ENCODE measurements at regions not wholly inside any gene's neighbourhood (a gene's known extent, or its start where the extent isn't known, plus 50 kb on each side); places are given as distances from the start of the nearest gene placed in this dataset.

- H3K36me3 ChIP-seq: no peaks in the 10 kb centered on the region
- no peaks in the 10 kb centered on the region for H3K9me3 ChIP-seq
- TF ChIP-seq CTCF (IDR thresholded peaks at IDR 0.05) (no peak), POLR2A (IDR thresholded peaks at IDR 0.05) (no peak), EP300 (IDR thresholded peaks at IDR 0.05) (no peak)
- no peak for DNase-seq (ENCODE audit: low spot score in 2 of 2)
- no peaks in the 10 kb centered on the region for H3K4me1 ChIP-seq
- no peak overlapping the region for H3K4me3 ChIP-seq
- H3K27ac ChIP-seq: no peak overlapping the region
- H3K27me3 ChIP-seq: no peaks in the 10 kb centered on the region
Observed at GRCh38 chr3:162421721-162422120, 925.1 kb downstream of the OTOL1 start.

GRCh38 chr3:162428192-162428591 lies 931.6 kb downstream of the OTOL1 start:
- Histone ChIP-seq H3K9me3 (no peaks in the 10 kb centered on the region), H3K27ac (no peak overlapping the region), H3K27me3 (no peaks in the 10 kb centered on the region), H3K4me3 (no peak overlapping the region), H3K4me1 (no peaks in the 10 kb centered on the region), H3K36me3 (no peaks in the 10 kb centered on the region)
- no peak for DNase-seq (ENCODE audit: low spot score in 2 of 2)
- TF ChIP-seq CTCF (IDR thresholded peaks at IDR 0.05) (no peak), POLR2A (IDR thresholded peaks at IDR 0.05) (no peak), EP300 (IDR thresholded peaks at IDR 0.05) (no peak)
- 40 to 47% methylated on average over 2 of the region's 2 CpGs for WGBS, 2 donors

GRCh38 chr3:162435750-162436149 lies 939.1 kb downstream of the OTOL1 start:
- TF ChIP-seq CTCF (IDR thresholded peaks at IDR 0.05): no peak
- TF ChIP-seq EP300 (IDR thresholded peaks at IDR 0.05): no peak
- no peak for TF ChIP-seq POLR2A (IDR thresholded peaks at IDR 0.05)
- H3K9me3 ChIP-seq: no peaks in the 10 kb centered on the region
- 98 to 100% methylated on average over 1 of the region's 1 CpG for WGBS, 2 donors
- no peak overlapping the region for H3K27ac ChIP-seq
- H3K4me3 ChIP-seq: no peak overlapping the region
- H3K36me3 ChIP-seq: no peaks in the 10 kb centered on the region
- no peaks in the 10 kb centered on the region for H3K4me1 ChIP-seq
- H3K27me3 ChIP-seq: no peaks in the 10 kb centered on the region
- no peak for DNase-seq (ENCODE audit: low spot score in 2 of 2)

- H3K4me3 ChIP-seq: no peak overlapping the region
- no peaks in the 10 kb centered on the region for H3K27me3 ChIP-seq
- TF ChIP-seq POLR2A (IDR thresholded peaks at IDR 0.05) (no peak), EP300 (IDR thresholded peaks at IDR 0.05) (no peak), CTCF (IDR thresholded peaks at IDR 0.05) (no peak)
- no peaks in the 10 kb centered on the region for H3K4me1 ChIP-seq
- H3K9me3 ChIP-seq: no peaks in the 10 kb centered on the region
- no peak overlapping the region for H3K27ac ChIP-seq
- 81 to 84% methylated on average over 2 of the region's 2 CpGs for WGBS, 2 donors
- no peak for DNase-seq (ENCODE audit: low spot score in 2 of 2)
- no peaks in the 10 kb centered on the region for H3K36me3 ChIP-seq
Observed at GRCh38 chr3:162436826-162437225, 940.2 kb downstream of the OTOL1 start.

- no peak for TF ChIP-seq POLR2A (IDR thresholded peaks at IDR 0.05)
- TF ChIP-seq CTCF (IDR thresholded peaks at IDR 0.05): no peak
- TF ChIP-seq EP300 (IDR thresholded peaks at IDR 0.05): no peak
- Histone ChIP-seq H3K27me3 (no peaks in the 10 kb centered on the region), H3K36me3 (no peaks in the 10 kb centered on the region), H3K27ac (no peak overlapping the region), H3K4me1 (no peaks in the 10 kb centered on the region), H3K9me3 (no peaks in the 10 kb centered on the region), H3K4me3 (no peak overlapping the region)
- WGBS, 2 donors: 88% methylated on average over 3 of the region's 3 CpGs
- DNase-seq (ENCODE audit: low spot score in 2 of 2): no peak
Observed at GRCh38 chr3:162437480-162437879, 940.9 kb downstream of the OTOL1 start.

Data from tibial nerve (tissue), 4 donors.